Esophagus (tissue), 2 donors: ENCODE measurements at regions not wholly inside any gene's neighbourhood (a gene's known extent, or its start where the extent isn't known, plus 50 kb on each side); places are given as distances from the start of the nearest gene placed in this dataset.

ENCODE experiments used
- H3K27ac ChIP-seq, 2 donors: one replicate each; pipeline ENCODE4 v1.5.1; 2013; ENCODE audit warnings: low read depth in 2 of 2, mild to moderate bottlenecking in 2 of 2, inconsistent platforms in 1 of 2, low read length in 1 of 2, moderate library complexity in 1 of 2
- H3K27me3 ChIP-seq, 2 donors: one replicate each; pipeline ENCODE4 v1.6.1; 2013; ENCODE audit warnings: low read length in 2 of 2, control low read depth in 1 of 2, mild to moderate bottlenecking in 1 of 2; ENCODE audit not compliant: insufficient read depth in 2 of 2, control insufficient read depth in 1 of 2
- H3K36me3 ChIP-seq, 2 donors: one replicate each; pipeline ENCODE4 v1.6.1; 2013; ENCODE audit warnings: low read length in 1 of 2; ENCODE audit not compliant: control insufficient read depth in 2 of 2, insufficient read depth in 2 of 2
- H3K4me1 ChIP-seq, 2 donors: one replicate each; pipeline ENCODE4 v1.6.1; 2013; ENCODE audit warnings: low read length in 1 of 2; ENCODE audit not compliant: control insufficient read depth in 2 of 2, insufficient read depth in 2 of 2
- H3K4me3 ChIP-seq, 2 donors: one replicate each; pipeline ENCODE4 v1.5.1; 2013; ENCODE audit warnings: low read length in 2 of 2, mild to moderate bottlenecking in 2 of 2, low read depth in 1 of 2, moderate library complexity in 1 of 2
- H3K9me3 ChIP-seq, 2 donors: one replicate each; pipeline ENCODE4 v1.6.1; 2013; ENCODE audit warnings: mild to moderate bottlenecking in 2 of 2, low read depth in 1 of 2, low read length in 1 of 2, moderate library complexity in 1 of 2; ENCODE audit not compliant: control insufficient read depth in 2 of 2, insufficient read depth in 1 of 2
- WGBS, 2 donors: extraction: QIAGEN DNeasy Blood & Tissue Kit; methylation state at CpG; one replicate each; pipeline ENCODE4 v1.1.7; 2013; 5-methylcytosine and 5-hydroxymethylcytosine counted together
- donor health status: healthy with polysubstance abuse.
- donor health status: Bipolar disorder and iron deficiency.

GRCh38 chr3:162369306-162369705 lies 872.7 kb downstream of the OTOL1 start:
- H3K4me1 ChIP-seq, result no peaks in the 10 kb centered on the region
- H3K9me3 ChIP-seq, result no peaks in the 10 kb centered on the region
- no peak overlapping the region for H3K27ac ChIP-seq
- no peaks in the 10 kb centered on the region for H3K36me3 ChIP-seq
- H3K27me3 ChIP-seq, result no peaks in the 10 kb centered on the region
- WGBS, 2 donors, result 41 to 47% methylated on average over 1 of the region's 1 CpG
- no peak overlapping the region for H3K4me3 ChIP-seq

DNA sequence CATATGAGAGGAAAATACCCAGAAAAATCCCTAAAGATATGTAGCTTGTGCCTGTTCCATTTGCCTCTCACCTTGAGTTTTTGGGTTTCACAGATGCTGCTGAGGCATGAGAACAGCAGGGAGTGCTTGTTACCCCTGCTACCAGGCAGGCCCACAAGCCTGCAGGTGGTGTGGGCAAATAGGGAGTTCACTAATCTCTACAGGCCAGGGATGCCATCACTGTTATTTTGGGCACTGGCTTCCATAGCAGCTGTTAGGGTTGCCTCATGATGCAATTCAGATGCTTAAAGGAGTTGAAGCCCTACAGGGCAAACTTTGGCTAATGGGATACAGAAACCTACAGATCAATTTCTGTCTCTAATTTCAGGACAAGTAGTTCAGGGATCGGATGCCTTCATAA lies 873.5 kb downstream of the OTOL1 start:
- Histone ChIP-seq H3K9me3 (no peaks in the 10 kb centered on the region), H3K27ac (no peak overlapping the region), H3K4me1 (no peaks in the 10 kb centered on the region), H3K4me3 (no peak overlapping the region), H3K36me3 (no peaks in the 10 kb centered on the region), H3K27me3 (no peaks in the 10 kb centered on the region)
- WGBS, 2 donors, result 86 to 98% methylated on average over 1 of the region's 1 CpG

GRCh38 chr3:162376761-162377160 lies 880.2 kb downstream of the OTOL1 start:
- Histone ChIP-seq H3K36me3 (no peaks in the 10 kb centered on the region), H3K27ac (no peak overlapping the region), H3K4me3 (no peak overlapping the region), H3K27me3 (no peaks in the 10 kb centered on the region), H3K4me1 (no peaks in the 10 kb centered on the region), H3K9me3 (peaks cover 0 to 2% of the 10 kb centered on the region in 2 donors)
- 38 to 48% methylated on average over 1 of the region's 1 CpG for WGBS, 2 donors

GRCh38 chr3:162377608-162378007 lies 881.0 kb downstream of the OTOL1 start:
- Histone ChIP-seq H3K27ac (no peak overlapping the region), H3K9me3 (peaks cover 0 to 2% of the 10 kb centered on the region in 2 donors)
- 85 to 89% methylated on average over 5 of the region's 5 CpGs for WGBS, 2 donors

GRCh38 chr3:162385387-162385786 lies 888.8 kb downstream of the OTOL1 start:
- WGBS, 2 donors, result 71 to 74% methylated on average over 1 of the region's 1 CpG

More at GRCh38 chr3:162377608-162378007, 881.0 kb downstream of the OTOL1 start:
- no peak overlapping the region for H3K4me3 ChIP-seq
- H3K27me3 ChIP-seq, result no peaks in the 10 kb centered on the region
- no peaks in the 10 kb centered on the region for H3K36me3 ChIP-seq
- H3K4me1 ChIP-seq, result no peaks in the 10 kb centered on the region

DNA sequence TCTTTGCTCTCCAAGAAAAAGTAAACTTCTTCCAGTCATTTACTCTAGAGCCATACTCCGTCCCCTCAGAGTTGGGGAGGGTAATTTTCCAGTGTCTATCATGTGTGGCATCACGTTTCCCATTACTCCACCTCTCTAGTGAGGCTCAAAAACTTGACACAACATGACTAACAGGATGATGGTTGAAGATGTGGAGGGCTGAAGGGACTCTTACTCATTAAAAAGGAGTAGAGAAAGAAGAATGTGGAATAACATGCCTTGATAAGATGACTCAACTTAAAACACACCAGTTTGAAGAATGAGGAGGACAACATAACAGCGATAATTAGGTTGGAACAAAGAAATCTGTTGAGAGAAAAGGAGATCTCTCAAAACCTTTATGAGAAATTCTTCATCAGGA lies 894.3 kb downstream of the OTOL1 start:
- Histone ChIP-seq H3K4me1 (no peaks in the 10 kb centered on the region), H3K27me3 (no peaks in the 10 kb centered on the region), H3K36me3 (no peaks in the 10 kb centered on the region), H3K27ac (no peak overlapping the region), H3K9me3 (no peaks in the 10 kb centered on the region), H3K4me3 (no peak overlapping the region)
- WGBS, 2 donors, result 60 to 62% methylated on average over 3 of the region's 3 CpGs

More at GRCh38 chr3:162385387-162385786, 888.8 kb downstream of the OTOL1 start:
- Histone ChIP-seq H3K27ac (no peak overlapping the region), H3K4me1 (no peaks in the 10 kb centered on the region), H3K9me3 (no peaks in the 10 kb centered on the region), H3K27me3 (no peaks in the 10 kb centered on the region), H3K36me3 (no peaks in the 10 kb centered on the region), H3K4me3 (no peak overlapping the region)

- Histone ChIP-seq H3K4me1 (no peaks in the 10 kb centered on the region), H3K27me3 (no peaks in the 10 kb centered on the region), H3K4me3 (no peak overlapping the region), H3K9me3 (no peaks in the 10 kb centered on the region), H3K27ac (no peak overlapping the region), H3K36me3 (no peaks in the 10 kb centered on the region)
- 39 to 47% methylated on average over 2 of the region's 2 CpGs for WGBS, 2 donors
Observed at GRCh38 chr3:162391301-162391700, 894.7 kb downstream of the OTOL1 start.

- Histone ChIP-seq H3K4me1 (no peaks in the 10 kb centered on the region), H3K27me3 (no peaks in the 10 kb centered on the region), H3K36me3 (no peaks in the 10 kb centered on the region), H3K27ac (no peak overlapping the region), H3K4me3 (no peak overlapping the region), H3K9me3 (no peaks in the 10 kb centered on the region)
- 72 to 80% methylated on average over 3 of the region's 3 CpGs for whole genome bisulfite sequencing, 2 donors
Observed at GRCh38 chr3:162395496-162395895, 898.9 kb downstream of the OTOL1 start.

- H3K36me3 ChIP-seq, result no peaks in the 10 kb centered on the region
- no peaks in the 10 kb centered on the region for H3K4me1 ChIP-seq
- H3K9me3 ChIP-seq, result no peaks in the 10 kb centered on the region
- 79 to 86% methylated on average over 2 of the region's 2 CpGs for WGBS, 2 donors
- H3K27me3 ChIP-seq, result no peaks in the 10 kb centered on the region
- H3K27ac ChIP-seq, result no peak overlapping the region
- H3K4me3 ChIP-seq, result no peak overlapping the region
Observed at GRCh38 chr3:162398554-162398953, 901.9 kb downstream of the OTOL1 start.

- Histone ChIP-seq H3K27ac (no peak overlapping the region), H3K4me3 (no peak overlapping the region), H3K27me3 (no peaks in the 10 kb centered on the region), H3K9me3 (no peaks in the 10 kb centered on the region), H3K4me1 (no peaks in the 10 kb centered on the region), H3K36me3 (no peaks in the 10 kb centered on the region)
- WGBS, 2 donors, result 35 to 43% methylated on average over 3 of the region's 3 CpGs
Observed at GRCh38 chr3:162400697-162401096, 904.1 kb downstream of the OTOL1 start.
